Endothelial cell (in vitro differentiated cells): ENCODE measurements at regions not wholly inside any gene's neighbourhood (a gene's known extent, or its start where the extent isn't known, plus 50 kb on each side); places are given as distances from the start of the nearest gene placed in this dataset.

Experiments used
- DNase-seq: peaks from one replicate; pipeline ENCODE4 v3.0.0; 2021; ENCODE audit warnings: low spot score
- H3K27ac Mint-ChIP-seq: one replicate; pipeline ENCODE4 v1.8.0; 2021; ENCODE audit warnings: mixed read lengths, inconsistent platforms; ENCODE audit not compliant: unreplicated experiment
- H3K27me3 Mint-ChIP-seq: one replicate; pipeline ENCODE4 v1.8.0; 2021; ENCODE audit warnings: mild to moderate bottlenecking, moderate library complexity, mixed read lengths, inconsistent platforms; ENCODE audit not compliant: unreplicated experiment
- H3K36me3 Mint-ChIP-seq: one replicate; pipeline ENCODE4 v1.8.0; 2021; ENCODE audit warnings: mild to moderate bottlenecking, low read depth, mixed read lengths, inconsistent platforms; ENCODE audit not compliant: unreplicated experiment
- H3K4me1 Mint-ChIP-seq: one replicate; pipeline ENCODE4 v1.8.0; 2021; ENCODE audit warnings: mild to moderate bottlenecking, mixed read lengths, inconsistent platforms; ENCODE audit not compliant: unreplicated experiment
- H3K4me3 Mint-ChIP-seq: one replicate; pipeline ENCODE4 v1.8.0; 2021; ENCODE audit warnings: mild to moderate bottlenecking, mixed read lengths, inconsistent platforms; ENCODE audit not compliant: unreplicated experiment
- H3K9me3 Mint-ChIP-seq: one replicate; pipeline ENCODE4 v1.8.0; 2021; ENCODE audit warnings: mixed read lengths, inconsistent platforms; ENCODE audit not compliant: unreplicated experiment
- CTCF ChIP-seq: fragments of 200-600 bp; sonication (generic); IDR thresholded peaks from one replicate; pipeline ENCODE4 v1.5.0; 2021; ENCODE audit warnings: antibody characterized with exemption; ENCODE audit not compliant: unreplicated experiment

DNA sequence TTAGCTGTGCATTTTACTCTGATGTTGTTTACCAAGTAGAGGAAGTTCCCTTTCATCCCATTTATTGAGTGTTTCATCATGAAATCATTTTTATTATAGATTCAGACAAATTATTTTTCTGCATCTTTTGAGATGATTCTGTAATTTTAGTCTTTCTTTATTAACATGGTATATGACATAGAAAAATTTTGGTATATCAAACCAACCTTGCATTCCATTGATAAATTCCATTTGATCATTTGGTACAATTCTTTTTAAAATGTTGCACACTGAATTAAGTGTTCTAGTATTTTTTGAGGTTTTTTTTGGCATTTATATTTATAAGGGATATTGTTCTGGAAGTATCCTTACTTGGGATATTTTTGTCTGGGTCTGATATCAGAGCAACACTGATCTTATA is 308.4 kb downstream of the DLEU7 start:
- H3K9me3 Mint-ChIP-seq, result peaks cover 9% of the 10 kb centered on the region
- no peak for TF ChIP-seq CTCF
- H3K27me3 Mint-ChIP-seq, result no peaks in the 10 kb centered on the region
- no peak overlapping the region for H3K27ac Mint-ChIP-seq
- H3K4me3 Mint-ChIP-seq, result no peak overlapping the region
- no peaks in the 10 kb centered on the region for H3K4me1 Mint-ChIP-seq
- no peak for DNase-seq
- peaks cover 7% of the 10 kb centered on the region for H3K36me3 Mint-ChIP-seq

DNA sequence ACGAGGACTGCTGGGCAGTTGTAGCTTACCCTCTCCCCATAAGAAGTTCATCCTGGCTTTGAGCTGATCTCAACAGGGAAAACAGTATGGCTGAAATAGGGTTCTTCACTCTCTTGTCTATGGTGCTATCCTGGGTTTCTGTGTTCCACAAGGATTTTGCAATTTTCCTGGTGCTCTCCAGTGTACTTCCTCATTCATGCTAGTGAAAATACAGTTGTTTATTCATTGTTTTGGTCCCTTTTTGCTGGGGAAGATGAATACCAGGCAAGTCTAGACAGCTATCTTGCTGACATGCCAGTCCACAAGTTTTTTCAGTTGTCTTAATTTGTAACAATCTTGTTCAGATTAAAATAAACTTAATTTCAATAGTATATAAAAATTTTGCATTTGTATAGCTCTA is 306.5 kb downstream of the DLEU7 start:
- Mint-ChIP-seq H3K27me3 (no peaks in the 10 kb centered on the region), H3K9me3 (peaks cover 9% of the 10 kb centered on the region), H3K36me3 (peaks cover 7% of the 10 kb centered on the region), H3K4me1 (no peaks in the 10 kb centered on the region), H3K4me3 (no peak overlapping the region), H3K27ac (no peak overlapping the region)
- no peak for TF ChIP-seq CTCF
- DNase-seq, result no peak

- DNase-seq, result no peak
- no peak for TF ChIP-seq CTCF
- peaks cover 7% of the 10 kb centered on the region for H3K36me3 Mint-ChIP-seq
- no peak overlapping the region for H3K27ac Mint-ChIP-seq
- H3K4me1 Mint-ChIP-seq, result no peaks in the 10 kb centered on the region
- H3K9me3 Mint-ChIP-seq, result peaks cover 9% of the 10 kb centered on the region
- no peaks in the 10 kb centered on the region for H3K27me3 Mint-ChIP-seq
- H3K4me3 Mint-ChIP-seq, result no peak overlapping the region
Measured at GRCh38 chr13:50539791-50540530, 303.5 kb downstream of the DLEU7 start.

DNA sequence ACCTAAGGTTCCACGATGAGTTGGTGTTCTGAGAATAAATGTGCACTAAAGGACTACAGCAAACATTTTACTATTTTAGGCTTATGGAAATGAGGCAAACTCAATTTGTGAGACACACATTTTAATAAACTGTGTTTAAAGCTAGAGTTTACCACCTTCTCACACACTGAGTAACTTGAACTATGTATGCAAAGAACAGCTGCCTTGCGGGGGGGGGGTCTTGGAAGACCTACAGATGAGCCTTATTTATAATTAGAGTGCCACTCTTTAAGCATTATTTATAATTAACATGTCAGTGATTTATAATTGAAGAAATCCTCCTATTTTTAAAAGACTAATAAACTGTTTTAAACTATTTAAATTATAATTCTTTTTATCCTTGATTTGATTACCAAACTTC is 300.4 kb downstream of the DLEU7 start:
- H3K27me3 Mint-ChIP-seq, result no peaks in the 10 kb centered on the region

More for the DNA sequence above, 300.4 kb downstream of the DLEU7 start:
- Mint-ChIP-seq H3K4me1 (no peaks in the 10 kb centered on the region), H3K4me3 (no peak overlapping the region), H3K27ac (no peak overlapping the region), H3K36me3 (peaks cover 3% of the 10 kb centered on the region), H3K9me3 (no peaks in the 10 kb centered on the region)
- DNase-seq, result no peak
- no peak for TF ChIP-seq CTCF
